IPS DF 6.9 (cell line): ENCODE measurements at regions not wholly inside any gene's neighbourhood (a gene's known extent, or its start where the extent isn't known, plus 50 kb on each side); places are given as distances from the start of the nearest gene placed in this dataset.

ENCODE experiments used
- DNase-seq: peaks from one replicate; pipeline ENCODE4 v3.0.0-alpha.2; 2013; ENCODE audit warnings: low read depth, low spot score
- H3K27ac ChIP-seq: one replicate; pipeline ENCODE4 v1.5.1; 2013; ENCODE audit warnings: low read length, control low read depth
- H3K27me3 ChIP-seq: 2 replicates; pipeline ENCODE4 v1.6.1; 2013; ENCODE audit warnings: mild to moderate bottlenecking, low read length; ENCODE audit not compliant: control insufficient read depth, insufficient read depth
- H3K36me3 ChIP-seq: 2 replicates; pipeline ENCODE4 v1.6.1; 2013; ENCODE audit warnings: low read length; ENCODE audit not compliant: control insufficient read depth, insufficient read depth
- H3K4me1 ChIP-seq: 2 replicates; pipeline ENCODE4 v1.6.1; 2013; ENCODE audit warnings: low read length; ENCODE audit not compliant: control insufficient read depth, insufficient read depth
- H3K4me3 ChIP-seq: 2 replicates; pipeline ENCODE4 v1.5.1; 2013; ENCODE audit warnings: mild to moderate bottlenecking, low read length
- H3K9me3 ChIP-seq: 2 replicates; pipeline ENCODE4 v1.6.1; 2013; ENCODE audit warnings: low read length, inconsistent platforms; ENCODE audit not compliant: control insufficient read depth, insufficient read depth
- WGBS: extraction: QIAGEN DNeasy Blood & Tissue Kit; methylation state at CpG from one replicate; pipeline ENCODE4 v1.1.7; 2013; ENCODE audit warnings: mixed read lengths, missing lambda C conversion rate; ENCODE audit not compliant: insufficient read length, insufficient coverage; 5-methylcytosine and 5-hydroxymethylcytosine counted together

- Histone ChIP-seq H3K4me3 (no peak overlapping the region), H3K9me3 (no peaks in the 10 kb centered on the region), H3K27me3 (no peaks in the 10 kb centered on the region), H3K4me1 (no peaks in the 10 kb centered on the region), H3K36me3 (no peaks in the 10 kb centered on the region), H3K27ac (no peak overlapping the region)
- no CpG with 5 or more reads among the region's 13 CpGs for WGBS
- no peak for DNase-seq
Observed at GRCh38 chr5:135137146-135137915, 103.3 kb upstream of the PITX1 start.

- no peak overlapping the region for H3K4me3 ChIP-seq
- H3K4me1 ChIP-seq: no peaks in the 10 kb centered on the region
- no peaks in the 10 kb centered on the region for H3K9me3 ChIP-seq
- no peaks in the 10 kb centered on the region for H3K27me3 ChIP-seq
- no peak overlapping the region for H3K27ac ChIP-seq
- H3K36me3 ChIP-seq: no peaks in the 10 kb centered on the region
- no CpG with 5 or more reads among the region's 2 CpGs for WGBS
- DNase-seq: no peak
Observed at GRCh38 chr5:135136546-135136945, 102.5 kb upstream of the PITX1 start.

GRCh38 chr5:135135530-135136226, 101.7 kb upstream of the PITX1 start:
- no peaks in the 10 kb centered on the region for H3K36me3 ChIP-seq
- H3K27ac ChIP-seq: no peak overlapping the region
- H3K4me1 ChIP-seq: no peaks in the 10 kb centered on the region
- no CpG with 5 or more reads among the region's 14 CpGs for WGBS
- no peaks in the 10 kb centered on the region for H3K27me3 ChIP-seq
- no peak overlapping the region for H3K4me3 ChIP-seq
- no peak for DNase-seq
- no peaks in the 10 kb centered on the region for H3K9me3 ChIP-seq

GRCh38 chr5:135134691-135135381, 100.8 kb upstream of the PITX1 start:
- no CpG with 5 or more reads among the region's 7 CpGs for WGBS
- Histone ChIP-seq H3K36me3 (no peaks in the 10 kb centered on the region), H3K4me1 (no peaks in the 10 kb centered on the region)

DNA sequence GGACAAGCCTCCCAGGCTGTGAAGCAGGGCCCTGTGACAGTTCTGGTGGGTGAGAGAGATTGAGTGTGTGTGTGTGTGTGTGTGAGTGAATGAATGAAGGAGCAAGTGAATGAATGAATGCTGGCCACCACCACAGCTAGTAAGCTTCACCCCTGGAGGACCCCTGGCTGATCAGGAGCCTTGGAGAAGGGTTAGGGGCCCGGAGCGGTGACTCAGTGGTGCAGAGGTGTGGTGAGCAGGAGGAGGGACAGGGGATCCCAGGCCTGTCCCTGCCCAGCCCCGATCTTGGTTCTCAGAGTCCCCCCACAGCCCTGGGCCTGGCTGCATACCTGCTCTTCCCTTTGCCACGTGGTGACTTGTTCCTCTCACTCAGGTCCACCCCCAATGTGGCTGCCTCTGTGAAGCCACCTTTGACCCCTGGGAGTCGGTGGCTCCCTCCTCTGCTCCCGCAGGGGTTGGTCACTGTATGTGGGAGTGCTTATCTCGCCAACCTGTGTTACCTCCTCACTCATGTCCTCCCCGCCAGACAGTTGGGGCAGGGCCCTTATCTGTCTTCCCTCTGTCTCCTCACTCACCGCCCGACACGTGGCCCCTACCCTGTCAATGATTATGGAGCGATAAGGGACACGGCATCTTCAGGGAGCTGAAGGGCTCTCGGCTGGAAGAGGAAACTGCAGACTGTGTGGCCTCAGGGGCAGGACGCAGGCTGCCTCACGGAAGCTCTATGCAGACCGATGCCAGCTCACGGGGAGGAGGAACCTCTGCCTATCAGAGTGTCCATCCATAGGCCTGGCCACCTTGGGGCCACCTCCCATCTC, 99.9 kb upstream of the PITX1 start:
- no peak for DNase-seq
- Histone ChIP-seq H3K27ac (no peak overlapping the region), H3K36me3 (no peaks in the 10 kb centered on the region), H3K4me3 (no peak overlapping the region), H3K9me3 (no peaks in the 10 kb centered on the region), H3K4me1 (no peaks in the 10 kb centered on the region), H3K27me3 (no peaks in the 10 kb centered on the region)
- WGBS: no CpG with 5 or more reads among the region's 18 CpGs

More at GRCh38 chr5:135134691-135135381, 100.8 kb upstream of the PITX1 start:
- Histone ChIP-seq H3K27ac (no peak overlapping the region), H3K27me3 (no peaks in the 10 kb centered on the region), H3K9me3 (no peaks in the 10 kb centered on the region), H3K4me3 (no peak overlapping the region)
- no peak for DNase-seq

DNA sequence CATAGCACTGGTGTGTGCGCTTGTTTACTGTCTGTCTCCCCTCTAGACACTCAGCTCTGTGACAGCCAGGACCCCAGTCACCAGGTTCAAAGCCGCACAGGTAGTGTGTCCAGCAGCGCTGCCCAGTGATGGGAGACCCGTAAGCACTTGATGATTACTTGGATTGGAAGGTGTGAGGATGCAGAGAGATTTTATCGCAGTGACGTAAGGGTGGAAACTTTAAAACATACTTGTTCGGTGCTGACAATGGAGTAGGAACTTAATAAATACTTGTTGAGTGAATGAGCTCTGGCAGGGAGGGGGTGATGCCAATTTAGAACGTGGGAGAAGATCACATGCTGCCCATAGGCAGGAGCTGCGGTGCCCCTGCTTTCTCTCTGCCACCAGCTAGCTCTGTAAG, 99.2 kb upstream of the PITX1 start:
- no peaks in the 10 kb centered on the region for H3K36me3 ChIP-seq
- no CpG with 5 or more reads among the region's 9 CpGs for WGBS
- no peak overlapping the region for H3K4me3 ChIP-seq
- no peaks in the 10 kb centered on the region for H3K4me1 ChIP-seq
- no peak overlapping the region for H3K27ac ChIP-seq
- no peak for DNase-seq
- no peaks in the 10 kb centered on the region for H3K27me3 ChIP-seq
- H3K9me3 ChIP-seq: no peaks in the 10 kb centered on the region

DNA sequence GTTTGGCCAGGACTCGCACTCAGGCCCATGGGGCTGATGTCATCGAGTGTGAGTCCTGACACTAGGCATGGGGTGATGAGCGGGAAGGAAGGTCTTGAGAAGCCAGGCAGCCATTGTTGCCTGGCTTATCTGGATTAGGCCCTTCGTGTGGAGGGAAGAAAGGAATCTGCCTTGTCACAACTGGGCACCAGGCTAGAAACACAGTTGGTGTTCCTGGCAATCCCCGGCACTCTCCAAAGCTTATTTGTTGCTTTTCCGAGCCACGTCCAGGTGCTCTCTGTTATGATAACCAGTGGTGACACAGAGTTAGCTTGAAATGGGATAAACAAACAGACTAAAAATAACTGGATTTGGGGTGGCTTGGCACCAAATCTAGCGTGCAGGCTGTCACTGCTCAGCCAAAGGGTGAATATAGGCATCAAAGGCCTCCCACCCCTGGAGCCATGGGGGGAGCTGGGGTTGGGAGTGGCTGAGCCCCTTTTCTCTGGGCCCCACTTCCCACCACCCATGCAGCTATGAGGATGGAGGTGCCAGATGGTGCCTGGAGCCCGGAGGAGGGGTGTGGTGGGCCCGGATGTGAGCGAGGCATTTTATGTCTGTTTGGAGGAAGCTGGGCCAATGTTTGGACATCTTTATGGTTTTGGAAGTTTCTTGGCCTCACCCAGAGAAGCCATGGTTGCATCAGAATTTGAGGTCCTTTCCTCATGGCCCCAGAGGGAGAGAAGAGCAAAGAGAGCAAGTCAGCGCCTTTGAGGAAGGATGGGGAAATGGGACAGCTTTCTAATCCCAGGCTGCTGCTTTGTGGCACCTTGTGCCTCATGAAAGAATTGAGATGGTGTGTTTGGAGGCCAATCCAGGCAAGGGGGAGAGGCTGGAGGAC, 98.0 kb upstream of the PITX1 start:
- DNase-seq: no peak
- no CpG with 5 or more reads among the region's 12 CpGs for WGBS
- Histone ChIP-seq H3K9me3 (no peaks in the 10 kb centered on the region), H3K4me3 (no peak overlapping the region), H3K27ac (no peak overlapping the region), H3K4me1 (no peaks in the 10 kb centered on the region), H3K36me3 (no peaks in the 10 kb centered on the region), H3K27me3 (no peaks in the 10 kb centered on the region)

- Histone ChIP-seq H3K27ac (no peak overlapping the region), H3K4me1 (no peaks in the 10 kb centered on the region), H3K27me3 (no peaks in the 10 kb centered on the region), H3K9me3 (no peaks in the 10 kb centered on the region), H3K4me3 (no peak overlapping the region), H3K36me3 (no peaks in the 10 kb centered on the region)
- DNase-seq: no peak
- no CpG with 5 or more reads among the region's 7 CpGs for WGBS
Observed at GRCh38 chr5:135130261-135131215, 96.5 kb upstream of the PITX1 start.

GRCh38 chr5:135129307-135129706, 95.3 kb upstream of the PITX1 start:
- Histone ChIP-seq H3K9me3 (no peaks in the 10 kb centered on the region), H3K4me3 (no peak overlapping the region), H3K27ac (no peak overlapping the region), H3K27me3 (no peaks in the 10 kb centered on the region), H3K4me1 (no peaks in the 10 kb centered on the region), H3K36me3 (no peaks in the 10 kb centered on the region)
- WGBS: no CpG with 5 or more reads among the region's 12 CpGs
- no peak for DNase-seq
